OCI-LY7 (cell line): ENCODE measurements at regions not wholly inside any gene's neighbourhood (a gene's known extent, or its start where the extent isn't known, plus 50 kb on each side); places are given as distances from the start of the nearest gene placed in this dataset.

Source experiments
- BruUV-seq: library from RNA; stranded (reverse); fragments of 400-500 nt; replicated peaks from 2 replicates; lab custom pipeline; 2021; lab: Mats Ljungman, UMichigan
- CTCF ChIA-PET: fragments of 300-600 bp; sonication (Branson Sonifier 250); formaldehyde crosslinking; loops from one replicate; lab custom pipeline; 2022; ENCODE audit warnings: antibody characterized with exemption; ENCODE audit not compliant: unreplicated experiment; lab: Charles Lee
- POLR2A ChIA-PET: fragments of 300-600 bp; sonication (Branson Sonifier 250); formaldehyde crosslinking; loops from one replicate; lab custom pipeline; 2022; ENCODE audit warnings: antibody characterized with exemption; lab: Charles Lee
- DNase-seq: peaks from one replicate; pipeline ENCODE4 v3.0.0-alpha.2; 2015; ENCODE audit warnings: low spot score
- H2AFZ ChIP-seq: fragments of 200-600 bp; sonication (generic), shearing (Covaris generic); 2 replicates; pipeline ENCODE4 v1.6.1; 2014; ENCODE audit warnings: mild to moderate bottlenecking, antibody characterized with exemption, low read length, moderate library complexity
- H3K27ac ChIP-seq: fragments of 200-600 bp; sonication (generic); 2 replicates; pipeline ENCODE4 v1.5.1; 2014; ENCODE audit warnings: mixed run types, low read depth, mild to moderate bottlenecking, moderate library complexity, low read length, inconsistent platforms; ENCODE audit not compliant: poor library complexity, severe bottlenecking
- H3K36me3 ChIP-seq: fragments of 200-600 bp; sonication (generic); 2 replicates; pipeline ENCODE4 v1.6.1; 2014; ENCODE audit warnings: mild to moderate bottlenecking, antibody characterized with exemption, low read length, moderate library complexity, mixed read lengths; ENCODE audit not compliant: insufficient read depth
- H3K4me1 ChIP-seq: fragments of 200-600 bp; sonication (generic); 2 replicates; pipeline ENCODE4 v1.5.1; 2014; ENCODE audit warnings: mild to moderate bottlenecking, low read length; ENCODE audit not compliant: insufficient read depth, poor library complexity, severe bottlenecking
- H3K4me2 ChIP-seq: fragments of 200-600 bp; sonication (generic); 2 replicates; pipeline ENCODE4 v1.6.1; 2014; ENCODE audit warnings: mild to moderate bottlenecking, low read length
- H3K4me3 ChIP-seq: fragments of 200-600 bp; sonication (generic); 2 replicates; pipeline ENCODE4 v1.5.1; 2014; ENCODE audit warnings: mild to moderate bottlenecking, low read depth, low read length; ENCODE audit not compliant: poor library complexity, severe bottlenecking
- H3K79me2 ChIP-seq: fragments of 200-600 bp; sonication (generic); 2 replicates; pipeline ENCODE4 v1.6.1; 2016; ENCODE audit warnings: low read depth, mild to moderate bottlenecking, low read length, moderate library complexity, mixed read lengths; ENCODE audit not compliant: insufficient read depth
- H3K9me2 ChIP-seq: fragments of 200-600 bp; sonication (generic); 2 replicates; pipeline ENCODE4 v1.6.1; 2016; ENCODE audit warnings: mild to moderate bottlenecking, low read length, mixed read lengths; ENCODE audit not compliant: insufficient read depth
- H3K9me3 ChIP-seq: fragments of 200-600 bp; sonication (generic); 2 replicates; pipeline ENCODE4 v1.6.1; 2014; ENCODE audit warnings: mild to moderate bottlenecking, mixed run types, low read length, mixed read lengths
- H4K20me1 ChIP-seq: fragments of 200-600 bp; sonication (generic); 2 replicates; pipeline ENCODE4 v1.6.1; 2014; ENCODE audit warnings: mild to moderate bottlenecking, antibody characterized with exemption, low read length, moderate library complexity, mixed read lengths; ENCODE audit not compliant: insufficient read depth
- CTCF ChIP-seq: fragments of 200-600 bp; sonication (generic); conservative IDR thresholded peaks from 2 replicates; pipeline ENCODE4 v1.5.1; 2014; ENCODE audit warnings: mild to moderate bottlenecking, antibody characterized with exemption, low read length, moderate library complexity, mixed read lengths
- EZH2phosphoT487 ChIP-seq: fragments of 200-600 bp; sonication (generic); IDR thresholded peaks from 2 replicates; pipeline ENCODE4 v1.6.1; 2018; ENCODE audit warnings: low read depth, borderline replicate concordance, mild to moderate bottlenecking, mixed run types, antibody characterized with exemption, low read length, moderate library complexity, mixed read lengths
- intact Hi-C: fragments of 100-400 bp; cut with micrococcal nuclease; formaldehyde crosslinking; loops from one replicate; pipeline ENCODE4 v1.10.0; 2022; ENCODE audit not compliant: unreplicated experiment

- no peaks in the 10 kb centered on the region for H3K9me2 ChIP-seq
- no peak for DNase-seq
- no peaks in the 10 kb centered on the region for H3K36me3 ChIP-seq
- H3K4me3 ChIP-seq, result no peak overlapping the region
- no peaks in the 10 kb centered on the region for H4K20me1 ChIP-seq
- H3K79me2 ChIP-seq, result no peaks in the 10 kb centered on the region
- TF ChIP-seq CTCF (no peak), EZH2phosphoT487 (no peak)
- no peak overlapping the region for H3K4me2 ChIP-seq
- H3K27ac ChIP-seq, result no peak overlapping the region
- intact Hi-C loops, result no loop called here
- H3K4me1 ChIP-seq, result no peaks in the 10 kb centered on the region
- ChIA-PET POLR2A (interaction anchor here (0.6 to 2.7 kb wide), 4 partner anchors 9 to 921 kb away, joined by 3 to 10 read pairs (median 4); no protein-coding TSS in a partner anchor), CTCF (interaction anchor here (0.6 kb wide), 1 partner anchor 10 kb away, joined by 3 read pairs; no protein-coding TSS in a partner anchor)
- H3K9me3 ChIP-seq, result no peaks in the 10 kb centered on the region
- BruUV-seq, result no TSS peak
- no peak overlapping the region for H2AFZ ChIP-seq
Observed at GRCh38 chr6:11437824-11438459, 99.6 kb upstream of the TMEM170B start.

DNA sequence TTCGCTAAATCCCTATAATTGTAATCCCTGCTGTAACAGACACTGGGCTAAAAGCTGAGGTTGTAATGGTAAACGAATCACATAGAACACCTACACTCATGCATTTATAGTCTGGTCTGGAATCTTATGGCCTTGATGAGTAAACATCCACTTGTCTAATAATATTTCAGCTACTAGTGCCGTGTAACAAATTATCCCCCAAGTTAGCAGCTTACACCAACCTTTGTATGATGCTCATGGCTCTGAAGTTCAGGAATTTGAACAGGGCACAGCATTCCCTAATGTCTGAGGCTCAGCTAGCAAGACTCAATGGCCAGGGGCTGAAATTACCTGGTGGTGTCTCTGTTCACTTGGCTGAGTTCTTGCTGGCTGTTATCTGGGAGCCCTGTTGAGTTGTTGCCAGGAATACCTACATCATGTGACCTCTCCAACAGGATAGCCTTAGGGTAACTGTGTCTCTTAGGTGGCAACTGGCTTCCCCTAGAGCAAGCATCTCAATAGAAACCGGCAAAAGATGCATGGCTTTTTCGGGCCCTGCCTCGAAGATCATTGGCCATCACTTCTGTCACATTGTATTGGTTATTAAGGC, 100.9 kb upstream of the TMEM170B start:
- H3K4me3 ChIP-seq, result no peak overlapping the region
- TF ChIP-seq CTCF, result no peak
- no peak for TF ChIP-seq EZH2phosphoT487
- H4K20me1 ChIP-seq, result no peaks in the 10 kb centered on the region
- no peaks in the 10 kb centered on the region for H3K4me1 ChIP-seq
- ChIA-PET POLR2A (interaction anchor here (0.6 to 2.7 kb wide), 6 partner anchors 7 to 56 kb away, joined by 3 to 10 read pairs (median 4); no protein-coding TSS in a partner anchor), CTCF (no interaction called here)
- no peaks in the 10 kb centered on the region for H3K9me3 ChIP-seq
- no peak overlapping the region for H3K27ac ChIP-seq
- no peak overlapping the region for H2AFZ ChIP-seq
- intact Hi-C loops, result no loop called here
- no peaks in the 10 kb centered on the region for H3K36me3 ChIP-seq
- no peak overlapping the region for H3K4me2 ChIP-seq
- DNase-seq, result no peak
- H3K79me2 ChIP-seq, result no peaks in the 10 kb centered on the region
- H3K9me2 ChIP-seq, result no peaks in the 10 kb centered on the region
- BruUV-seq, result no TSS peak
